ENCODE measurements at regions not wholly inside any gene's neighbourhood (a gene's known extent, or its start where the extent isn't known, plus 50 kb on each side); places are given as distances from the start of the nearest gene placed in this dataset.

- ATAC-seq: no peak
- intact Hi-C loops (cut with DNase I): no loop called here
- no peak for DNase-seq (ENCODE audit: low spot score)
Measured at GRCh38 chrX:149198980-149199732, 305.9 kb downstream of the IDS start.

- DNase-seq (ENCODE audit: low spot score) (no peak), ATAC-seq (no peak)
- intact Hi-C loops (cut with DNase I): no loop called here
Measured at GRCh38 chrX:149185087-149185486, 320.0 kb downstream of the IDS start.

GRCh38 chrX:149161435-149162088, 343.5 kb downstream of the IDS start:
- DNase-seq (ENCODE audit: low spot score) (no peak), ATAC-seq (no peak)
- intact Hi-C loops (cut with DNase I): no loop called here

GRCh38 chrX:149157976-149158375, 347.1 kb downstream of the IDS start:
- intact Hi-C loops (cut with DNase I): no loop called here
- no peak for ATAC-seq
- DNase-seq (ENCODE audit: low spot score): no peak

- intact Hi-C loops (cut with DNase I): no loop called here
- DNase-seq (ENCODE audit: low spot score): no peak
- no peak for ATAC-seq
Measured at GRCh38 chrX:149152941-149153340, 352.2 kb downstream of the IDS start.

- ATAC-seq: no peak
- DNase-seq (ENCODE audit: low spot score): no peak
- intact Hi-C loops (cut with DNase I): no loop called here
Measured at GRCh38 chrX:149151805-149152757, 353.0 kb downstream of the IDS start.

- ATAC-seq (no peak), DNase-seq (ENCODE audit: low spot score) (no peak)
- intact Hi-C loops (cut with DNase I): no loop called here
Measured at GRCh38 chrX:149145845-149146285, 359.2 kb downstream of the IDS start.

- intact Hi-C loops (cut with DNase I): no loop called here
- DNase-seq (ENCODE audit: low spot score) (no peak), ATAC-seq (no peak)
Measured at GRCh38 chrX:149131774-149132173, 373.3 kb downstream of the IDS start.

- ATAC-seq: no peak
- DNase-seq (ENCODE audit: low spot score): no peak
- intact Hi-C loops (cut with DNase I): no loop called here
Measured at GRCh38 chrX:149129767-149130166, 375.3 kb downstream of the IDS start.

- ATAC-seq (no peak), DNase-seq (ENCODE audit: low spot score) (no peak)
- intact Hi-C loops (cut with DNase I): no loop called here
Measured at GRCh38 chrX:149124526-149125108, 380.5 kb downstream of the IDS start.

- DNase-seq (ENCODE audit: low spot score) (no peak), ATAC-seq (no peak)
- intact Hi-C loops (cut with DNase I): no loop called here
Measured at GRCh38 chrX:149121206-149121920, 383.7 kb downstream of the IDS start.

- ATAC-seq (no peak), DNase-seq (ENCODE audit: low spot score) (no peak)
- intact Hi-C loops (cut with DNase I): no loop called here
Measured at GRCh38 chrX:149120459-149120858, 384.6 kb downstream of the IDS start.

GRCh38 chrX:149114874-149115273, 390.2 kb downstream of the IDS start:
- ATAC-seq (no peak), DNase-seq (ENCODE audit: low spot score) (no peak)
- intact Hi-C loops (cut with DNase I): no loop called here

- no peak for DNase-seq (ENCODE audit: low spot score)
- intact Hi-C loops (cut with DNase I): no loop called here
- ATAC-seq: no peak
Measured at GRCh38 chrX:149114001-149114400, 391.1 kb downstream of the IDS start.

- intact Hi-C loops (cut with DNase I): no loop called here
- DNase-seq (ENCODE audit: low spot score) (no peak), ATAC-seq (no peak)
Measured at GRCh38 chrX:149097786-149098185, 407.3 kb downstream of the IDS start.

- DNase-seq (ENCODE audit: low spot score) (no peak), ATAC-seq (no peak)
- intact Hi-C loops (cut with DNase I): no loop called here
Measured at GRCh38 chrX:149092179-149092578, 412.9 kb downstream of the IDS start.

- DNase-seq (ENCODE audit: low spot score): no peak
- no peak for ATAC-seq
- intact Hi-C loops (cut with DNase I): no loop called here
Measured at GRCh38 chrX:149079805-149080406, 425.2 kb downstream of the IDS start.

GRCh38 chrX:149074398-149074797, 430.7 kb downstream of the IDS start:
- peak; percentile 61 for DNase-seq (ENCODE audit: low spot score)

More at GRCh38 chrX:149074398-149074797, 430.7 kb downstream of the IDS start:
- peak; percentile 80 for ATAC-seq
- intact Hi-C loops (cut with DNase I): no loop called here

Data from sciatic nerve (tissue), 2 donors.